OCI-LY1 (cell line): ENCODE measurements at regions not wholly inside any gene's neighbourhood (a gene's known extent, or its start where the extent isn't known, plus 50 kb on each side); places are given as distances from the start of the nearest gene placed in this dataset.

Source experiments
- H2AFZ ChIP-seq: fragments of 200-600 bp; sonication (generic), shearing (Covaris generic); 2 replicates; pipeline ENCODE4 v1.6.0; 2014; ENCODE audit warnings: antibody characterized with exemption, mild to moderate bottlenecking, low read length
- H3F3A ChIP-seq: fragments of 200-600 bp; sonication (generic), shearing (Covaris generic); 2 replicates; pipeline ENCODE4 v1.6.0; 2014; ENCODE audit warnings: mild to moderate bottlenecking, antibody characterized with exemption, low read length, moderate library complexity; ENCODE audit not compliant: insufficient read depth
- H3K27ac ChIP-seq: fragments of 200-600 bp; sonication (generic); 2 replicates; pipeline ENCODE4 v1.5.1; 2014; ENCODE audit warnings: low read length, mixed run types, mild to moderate bottlenecking, low read depth; ENCODE audit not compliant: poor library complexity, severe bottlenecking
- H3K27me3 ChIP-seq: fragments of 200-600 bp; sonication (generic); 2 replicates; pipeline ENCODE4 v1.6.0; 2014; ENCODE audit warnings: antibody characterized with exemption, mild to moderate bottlenecking, low read length, moderate library complexity; ENCODE audit not compliant: insufficient read depth
- H3K36me3 ChIP-seq: fragments of 200-600 bp; sonication (generic); 2 replicates; pipeline ENCODE4 v1.6.1; 2014; ENCODE audit warnings: mild to moderate bottlenecking, antibody characterized with exemption, low read length, moderate library complexity, mixed read lengths; ENCODE audit not compliant: insufficient read depth
- H3K4me1 ChIP-seq: fragments of 200-600 bp; sonication (generic); 2 replicates; pipeline ENCODE4 v1.5.1; 2014; ENCODE audit warnings: mild to moderate bottlenecking, low read length, moderate library complexity; ENCODE audit not compliant: insufficient read depth, severe bottlenecking
- H3K4me2 ChIP-seq: fragments of 200-600 bp; sonication (generic), shearing (Covaris generic); 2 replicates; pipeline ENCODE4 v1.6.1; 2014; ENCODE audit warnings: low read length
- H3K4me3 ChIP-seq: fragments of 200-600 bp; sonication (generic); 2 replicates; pipeline ENCODE4 v1.5.1; 2014; ENCODE audit warnings: low read length, low read depth, mild to moderate bottlenecking, mixed read lengths; ENCODE audit not compliant: poor library complexity, severe bottlenecking
- H3K79me2 ChIP-seq: fragments of 200-600 bp; shearing (Covaris generic); 2 replicates; pipeline ENCODE4 v1.6.1; 2016; ENCODE audit warnings: mixed run types, low read length, mixed read lengths; ENCODE audit not compliant: insufficient read depth
- H3K9ac ChIP-seq: fragments of 200-600 bp; sonication (generic), shearing (Covaris generic); 2 replicates; pipeline ENCODE4 v1.6.1; 2014; ENCODE audit warnings: mild to moderate bottlenecking, low read length, mixed read lengths
- H3K9me2 ChIP-seq: fragments of 200-600 bp; sonication (generic), shearing (Covaris generic); 2 replicates; pipeline ENCODE4 v1.6.1; 2014; ENCODE audit warnings: low read depth, mild to moderate bottlenecking, low read length, mixed read lengths
- H3K9me3 ChIP-seq: fragments of 200-600 bp; shearing (Covaris generic); 2 replicates; pipeline ENCODE4 v1.6.1; 2014; ENCODE audit warnings: low read length, mixed read lengths
- H4K20me1 ChIP-seq: fragments of 200-600 bp; sonication (generic), shearing (Covaris generic); 2 replicates; pipeline ENCODE4 v1.6.0; 2016; ENCODE audit warnings: mild to moderate bottlenecking, low read length; ENCODE audit not compliant: insufficient read depth
- CTCF ChIP-seq: fragments of 200-600 bp; sonication (generic), shearing (Covaris generic); IDR thresholded peaks from 2 replicates; pipeline ENCODE4 v1.5.1; 2017; ENCODE audit warnings: mild to moderate bottlenecking, antibody characterized with exemption, low read length, moderate library complexity, mixed read lengths
- EZH2 ChIP-seq: fragments of 200-600 bp; sonication (generic), shearing (Covaris generic); IDR thresholded peaks from 2 replicates; pipeline ENCODE4 v1.8.0; 2017; ENCODE audit warnings: borderline replicate concordance, mixed run types, mild to moderate bottlenecking, antibody characterized with exemption, low read length, moderate library complexity, mixed read lengths

- no peaks in the 10 kb centered on the region for H3K9me2 ChIP-seq
- H2AFZ ChIP-seq, result no peak overlapping the region
- no peaks in the 10 kb centered on the region for H3K79me2 ChIP-seq
- H3K9ac ChIP-seq, result no peak overlapping the region
- no peaks in the 10 kb centered on the region for H4K20me1 ChIP-seq
- no peaks in the 10 kb centered on the region; the same call in 1 of the 2 replicates for H3K36me3 ChIP-seq
- no peak overlapping the region for H3K4me3 ChIP-seq
- peaks cover 3% of the 10 kb centered on the region; the same call in 1 of the 2 replicates for H3K9me3 ChIP-seq
- H3K4me2 ChIP-seq, result no peak overlapping the region
- H3K4me1 ChIP-seq, result no peaks in the 10 kb centered on the region
- no peak overlapping the region for H3K27ac ChIP-seq
- no peaks in the 10 kb centered on the region for H3K27me3 ChIP-seq
- H3F3A ChIP-seq, result no peaks in the 10 kb centered on the region
- TF ChIP-seq CTCF, result no peak
- no peak for TF ChIP-seq EZH2
These were observed 97.3 kb downstream of the ARL6IP6 start for GRCh38 chr2:152815634-152816257.

- Histone ChIP-seq H4K20me1 (no peaks in the 10 kb centered on the region), H3K4me3 (no peak overlapping the region), H3K4me2 (no peak overlapping the region), H3K36me3 (no peaks in the 10 kb centered on the region; the same call in 1 of the 2 replicates), H3K9me3 (peaks cover 3% of the 10 kb centered on the region; the same call in 1 of the 2 replicates), H3K79me2 (no peaks in the 10 kb centered on the region), H3K9me2 (no peaks in the 10 kb centered on the region), H3F3A (no peaks in the 10 kb centered on the region), H3K9ac (no peak overlapping the region), H3K4me1 (no peaks in the 10 kb centered on the region), H3K27ac (no peak overlapping the region), H3K27me3 (no peaks in the 10 kb centered on the region), H2AFZ (no peak overlapping the region)
- TF ChIP-seq EZH2, result no peak
- no peak for TF ChIP-seq CTCF
These were observed 96.1 kb downstream of the ARL6IP6 start for GRCh38 chr2:152814475-152815030.

- no peak overlapping the region for H3K9ac ChIP-seq
- H3K9me2 ChIP-seq, result no peaks in the 10 kb centered on the region
- no peaks in the 10 kb centered on the region for H3K79me2 ChIP-seq
- no peak overlapping the region for H2AFZ ChIP-seq
- H3K4me1 ChIP-seq, result no peaks in the 10 kb centered on the region
- no peaks in the 10 kb centered on the region for H3F3A ChIP-seq
- TF ChIP-seq CTCF, result no peak
- no peak for TF ChIP-seq EZH2
- H3K9me3 ChIP-seq, result peaks cover 3% of the 10 kb centered on the region; the same call in 1 of the 2 replicates
- no peak overlapping the region for H3K4me2 ChIP-seq
- no peak overlapping the region for H3K4me3 ChIP-seq
- no peaks in the 10 kb centered on the region for H4K20me1 ChIP-seq
- no peak overlapping the region for H3K27ac ChIP-seq
- H3K36me3 ChIP-seq, result no peaks in the 10 kb centered on the region; the same call in 1 of the 2 replicates
- no peaks in the 10 kb centered on the region for H3K27me3 ChIP-seq
These were observed 94.9 kb downstream of the ARL6IP6 start for GRCh38 chr2:152813351-152813750.
